NOMO-1 treated with dmso at 0.1 percent for 144 hours (cell line): ENCODE measurements at regions not wholly inside any gene's neighbourhood (a gene's known extent, or its start where the extent isn't known, plus 50 kb on each side); places are given as distances from the start of the nearest gene placed in this dataset.
"Not testable (repeated sequence)": the region's sequence is repeated elsewhere in the genome, so short reads cannot be mapped to it uniquely, and the experiment has no call there.

ENCODE experiments used
- DNase-seq: peaks from one replicate; lab custom pipeline; 2025; ENCODE audit not compliant: unreplicated experiment; lab: John Stamatoyannopoulos, UW

DNA sequence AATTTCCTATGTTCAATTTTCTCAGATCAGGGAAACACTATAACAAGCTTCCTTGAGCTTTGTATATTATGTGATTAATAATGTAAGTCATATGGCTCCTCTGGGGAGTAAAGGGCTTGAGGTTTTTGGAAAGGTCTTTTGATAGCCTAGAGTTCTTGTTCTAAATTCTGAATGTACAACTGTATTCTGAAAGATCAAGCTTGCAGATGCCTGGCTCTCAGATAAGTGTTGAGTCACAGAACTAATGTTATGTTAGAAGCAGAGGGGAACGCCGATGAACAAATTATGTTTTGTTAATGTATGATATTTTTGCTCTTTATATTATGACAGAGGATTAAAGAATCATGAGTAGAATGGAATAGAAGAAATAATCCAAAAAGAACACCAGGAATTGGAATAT, 170.1 kb downstream of the RPRM start:
- no peak for DNase-seq

DNA sequence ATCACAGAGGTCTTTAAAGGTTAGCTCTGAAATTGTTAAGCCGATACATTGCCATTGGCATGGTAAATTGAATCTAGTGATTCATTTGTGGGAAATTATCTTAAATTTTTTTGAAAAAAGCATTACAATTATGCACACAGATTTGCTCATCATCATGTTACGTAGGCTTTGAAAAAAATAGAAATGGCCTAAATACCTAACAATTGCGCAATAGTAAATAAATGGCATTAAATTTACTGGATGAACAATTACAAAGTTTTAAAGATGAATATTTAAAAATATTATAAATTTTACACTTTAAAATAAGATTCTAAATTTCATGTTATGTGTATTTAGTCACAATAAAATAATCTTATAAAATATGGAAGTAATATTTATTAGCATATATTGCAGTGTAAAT, 171.3 kb downstream of the RPRM start:
- no peak for DNase-seq

DNA sequence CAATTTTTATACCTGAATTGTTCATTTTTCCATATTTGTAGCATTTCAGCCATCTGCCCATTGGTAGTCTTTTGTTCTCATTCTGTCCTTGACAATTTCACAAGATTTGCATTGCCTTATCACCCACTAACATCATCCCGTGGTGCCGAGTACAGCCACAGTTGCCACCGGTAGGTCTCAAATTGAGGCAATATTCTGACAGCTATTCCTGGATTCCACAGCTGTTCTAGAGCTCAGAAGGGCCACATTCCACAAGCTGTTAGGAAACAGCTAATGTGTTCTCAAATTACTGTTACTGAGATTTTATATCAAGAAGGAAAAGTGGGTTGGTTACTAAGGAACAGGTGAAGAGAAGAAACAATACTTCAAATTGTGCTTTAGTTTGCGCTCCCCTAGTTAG, 178.8 kb downstream of the RPRM start:
- no peak for DNase-seq

DNA sequence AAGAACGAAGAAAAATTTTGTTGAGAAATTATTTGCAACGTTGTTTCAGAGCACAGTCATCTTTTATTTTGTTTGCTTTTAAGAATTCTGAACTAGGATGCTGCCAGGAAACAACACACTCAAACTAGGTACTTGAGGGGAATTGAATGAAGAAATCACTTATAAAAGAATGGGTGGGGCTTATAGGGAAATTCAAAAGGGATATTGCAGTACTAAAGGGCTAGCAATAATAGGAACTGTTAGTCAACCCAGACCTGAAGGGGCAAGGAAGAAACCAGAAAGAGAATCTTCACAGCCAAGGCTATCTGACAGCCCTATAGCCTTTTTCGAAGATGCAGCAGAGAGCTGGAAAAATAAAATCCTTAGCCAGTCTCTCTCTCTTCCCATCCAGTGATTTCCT, 179.3 kb downstream of the RPRM start:
- no peak for DNase-seq

DNA sequence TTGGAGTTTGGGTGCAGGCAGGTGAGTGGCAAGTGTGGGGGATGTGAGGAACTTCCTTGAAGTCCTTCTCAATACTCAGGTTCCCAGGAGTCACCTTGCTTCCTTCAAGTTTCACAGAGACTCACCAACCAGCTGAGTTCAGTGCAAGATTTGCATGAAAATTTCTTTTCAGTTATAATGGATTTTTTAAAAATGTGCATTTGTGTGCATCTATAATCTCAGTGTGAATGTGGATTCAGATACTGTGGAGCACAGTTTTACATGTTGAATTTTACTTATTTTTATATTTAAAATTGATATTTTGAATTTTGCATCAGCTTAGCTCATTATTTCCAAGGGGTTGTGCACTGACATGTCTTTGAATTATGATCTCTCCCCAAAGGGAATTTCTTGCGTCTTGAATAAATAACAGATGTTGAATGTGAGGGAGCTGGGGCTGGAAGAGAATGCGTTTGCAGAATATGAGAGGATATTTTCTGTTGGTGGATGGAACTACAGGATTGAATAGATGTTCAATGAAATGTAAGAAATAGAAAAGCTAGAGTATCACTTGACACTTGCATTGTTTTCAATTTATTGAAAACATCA, 184.3 kb downstream of the RPRM start:
- no peak for DNase-seq

DNA sequence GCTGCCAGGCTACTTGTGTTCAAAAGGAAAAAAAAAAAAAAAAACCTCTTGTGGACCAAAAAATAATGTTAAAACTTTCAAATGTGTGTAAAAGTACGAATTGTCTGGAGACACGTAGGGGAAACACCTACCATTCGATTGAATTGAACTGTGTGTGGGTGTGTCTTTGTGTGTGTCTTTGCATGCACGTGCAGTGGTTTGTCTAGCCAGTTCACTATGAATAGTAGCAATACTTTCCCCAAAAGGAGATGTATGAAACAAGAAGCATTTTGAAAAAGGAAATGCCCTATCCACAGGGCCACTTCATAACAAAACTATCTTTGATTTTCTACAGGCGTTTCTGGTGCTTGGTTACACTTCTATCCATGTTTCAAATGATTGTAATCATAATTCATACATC, 186.8 kb downstream of the RPRM start:
- DNase-seq: no peak

DNA sequence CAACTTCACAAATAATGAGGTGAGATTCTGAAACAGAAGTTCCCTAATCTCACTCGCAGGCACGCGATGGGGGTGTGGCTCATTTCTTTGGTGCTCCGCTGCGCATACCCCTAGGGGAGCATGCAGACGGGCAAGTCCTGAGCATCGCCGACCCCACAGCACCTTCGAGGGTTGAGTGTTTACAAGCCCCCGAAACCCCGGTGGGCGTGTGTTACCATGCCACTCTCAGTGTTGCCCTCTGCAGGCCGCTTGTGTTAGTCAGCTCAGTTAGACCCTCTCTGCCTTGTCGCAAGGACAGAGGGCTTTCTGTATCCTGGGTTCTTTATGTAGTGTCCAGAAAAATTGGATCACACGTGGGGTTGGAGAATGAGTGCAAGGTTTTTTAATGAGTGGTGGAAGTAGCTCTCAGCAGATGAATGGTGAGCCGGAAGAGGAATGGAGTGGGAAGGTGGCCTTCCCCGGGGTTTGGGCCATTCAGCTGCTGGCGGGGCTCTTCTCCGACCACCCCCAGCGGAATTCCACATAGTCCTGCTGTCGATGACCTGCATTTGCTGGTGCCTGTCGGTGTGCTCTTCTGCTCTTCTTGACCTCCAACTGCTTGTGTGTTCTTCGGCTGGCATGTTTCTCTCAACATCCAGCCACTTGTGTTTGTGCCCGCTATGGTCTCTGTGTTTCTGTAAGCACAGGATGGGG, 191.3 kb downstream of the RPRM start:
- DNase-seq: no peak

DNA sequence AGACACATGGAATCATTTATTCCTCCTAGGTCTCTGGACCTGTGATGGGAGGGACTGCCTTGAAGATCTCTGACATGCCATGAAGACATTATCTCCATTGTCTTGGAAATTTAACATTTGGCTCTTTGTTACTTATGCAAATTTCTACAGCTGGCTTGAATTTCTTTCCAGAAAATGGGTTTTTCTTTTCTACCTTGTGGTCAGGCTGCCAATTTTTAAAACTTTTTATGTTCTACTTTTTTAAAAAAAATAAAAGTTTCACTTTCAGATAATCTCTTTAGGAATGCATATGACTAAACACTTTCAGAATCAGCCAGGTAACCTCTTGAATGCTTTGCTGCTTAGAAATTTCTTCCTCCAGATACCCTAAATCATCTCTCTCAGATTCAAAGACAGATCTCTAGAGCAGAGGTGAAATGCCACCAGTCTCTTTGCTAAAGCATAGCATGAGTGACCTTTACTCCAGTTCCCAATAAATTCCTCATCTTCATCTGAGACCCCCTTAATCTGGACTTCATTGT, 209.6 kb downstream of the RPRM start:
- DNase-seq: no peak

DNA sequence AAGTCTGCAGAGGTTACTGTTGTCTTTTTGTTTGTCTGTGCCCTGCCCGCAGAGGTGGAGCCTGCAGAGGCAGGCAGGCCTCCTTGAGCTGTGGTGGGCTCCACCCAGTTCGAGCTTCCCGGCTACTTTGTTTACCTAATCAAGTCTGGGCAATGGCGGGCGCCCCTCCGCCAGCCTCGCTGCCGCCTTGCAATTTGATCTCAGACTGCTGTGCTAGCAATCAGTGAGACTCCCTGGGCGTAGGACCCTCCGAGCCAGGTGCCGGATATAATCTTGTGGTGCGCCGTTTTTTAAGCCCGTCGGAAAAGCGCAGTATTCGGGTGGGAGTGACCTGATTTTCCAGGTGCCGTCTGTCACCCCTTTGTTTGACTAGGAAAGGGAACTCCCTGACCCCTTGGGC, 221.7 kb downstream of the RPRM start:
- not testable (repeated sequence) for DNase-seq

DNA sequence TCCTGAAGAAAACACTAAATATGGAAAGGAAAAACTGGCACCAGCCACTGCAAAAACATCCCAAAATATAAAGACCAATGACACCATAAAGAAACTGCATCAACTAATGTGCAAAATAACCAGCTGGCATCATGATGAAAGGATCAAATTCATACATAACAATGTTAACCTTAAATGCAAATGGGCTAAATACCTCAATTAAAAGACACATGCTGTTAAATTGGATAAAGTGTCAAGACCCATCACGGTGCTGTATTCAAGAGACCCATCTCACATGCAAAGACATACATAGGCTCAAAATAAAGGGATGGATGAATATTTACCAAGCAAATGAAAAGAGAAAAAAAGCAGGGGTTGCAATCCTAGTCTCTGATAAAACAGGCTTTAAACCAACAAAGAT, 231.9 kb downstream of the RPRM start:
- DNase-seq: not testable (repeated sequence)

DNA sequence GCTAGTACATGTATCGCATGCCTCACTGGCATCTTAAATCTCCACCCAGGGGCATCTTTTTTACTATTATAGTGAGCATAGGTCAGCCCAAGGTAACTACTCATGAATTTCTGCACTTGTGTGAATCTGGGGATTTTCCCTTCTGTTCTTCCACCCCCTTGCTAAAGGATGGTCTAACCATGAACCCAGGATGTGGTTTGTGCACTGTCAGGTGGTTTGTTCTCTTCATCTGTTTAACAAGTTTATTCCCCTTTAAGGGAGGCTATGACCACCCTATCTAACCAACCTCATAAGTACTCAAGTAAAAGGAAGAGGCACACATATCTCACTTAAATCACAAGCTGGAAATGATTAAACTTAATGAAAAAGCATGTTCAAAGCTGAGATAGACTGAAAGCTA, 243.0 kb downstream of the RPRM start:
- no peak for DNase-seq

DNA sequence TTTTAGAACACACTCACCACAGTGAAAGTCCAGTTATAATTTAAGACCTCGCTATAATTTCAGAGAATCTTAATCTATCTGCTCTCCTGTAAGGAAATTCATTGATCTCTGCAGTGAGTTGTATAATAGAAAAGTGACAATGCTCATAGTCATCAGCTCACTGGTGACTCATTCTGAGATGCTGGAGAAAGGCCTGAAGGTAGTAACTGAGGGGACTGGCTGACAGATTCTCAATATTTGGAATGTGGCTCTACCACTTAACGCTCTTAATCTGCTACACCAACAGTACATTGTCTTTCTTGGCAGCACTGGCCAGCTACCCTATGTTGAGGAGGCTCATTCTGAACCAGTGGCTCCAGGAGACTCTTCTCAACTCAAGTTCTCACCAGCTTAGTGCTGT, 246.1 kb downstream of the RPRM start:
- no peak for DNase-seq

DNA sequence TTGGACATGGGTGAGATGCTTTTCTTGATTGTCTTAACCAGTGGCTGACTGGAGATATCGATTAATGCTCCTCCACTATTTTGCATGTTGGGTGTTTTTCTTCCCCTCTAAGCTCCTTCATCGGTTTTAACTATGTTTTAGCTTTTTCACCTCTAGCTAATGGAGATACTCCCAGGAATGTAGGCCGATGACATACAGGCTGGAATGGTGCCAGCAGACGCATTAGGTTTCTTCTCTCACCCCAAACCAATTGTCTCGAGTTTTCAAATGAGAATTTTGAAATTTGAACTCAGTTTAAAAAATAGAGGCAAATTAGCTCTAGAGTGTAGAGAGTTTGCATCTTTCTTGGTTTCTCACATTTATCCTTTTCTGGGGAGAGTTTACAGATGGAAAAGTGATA, 247.6 kb downstream of the RPRM start:
- no peak for DNase-seq

DNA sequence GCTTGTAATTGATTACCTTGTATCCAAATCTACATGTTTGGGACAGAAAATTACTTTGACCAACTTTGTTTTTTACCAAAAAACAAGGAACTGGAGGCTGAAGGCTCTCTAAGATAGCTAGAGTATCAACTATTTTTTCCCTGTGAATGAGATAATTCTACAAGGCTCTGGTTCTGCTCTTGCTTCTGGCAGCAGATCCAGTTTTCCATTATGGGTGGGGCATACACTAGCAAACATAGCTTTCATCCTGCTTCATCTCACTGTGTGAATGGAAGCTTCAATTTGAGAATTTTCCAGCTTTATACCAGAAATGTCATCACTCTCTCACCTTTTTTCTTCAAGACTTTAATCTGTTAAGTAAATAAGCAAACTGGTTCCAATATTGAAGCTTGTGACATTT, 249.7 kb downstream of the RPRM start:
- no peak for DNase-seq

DNA sequence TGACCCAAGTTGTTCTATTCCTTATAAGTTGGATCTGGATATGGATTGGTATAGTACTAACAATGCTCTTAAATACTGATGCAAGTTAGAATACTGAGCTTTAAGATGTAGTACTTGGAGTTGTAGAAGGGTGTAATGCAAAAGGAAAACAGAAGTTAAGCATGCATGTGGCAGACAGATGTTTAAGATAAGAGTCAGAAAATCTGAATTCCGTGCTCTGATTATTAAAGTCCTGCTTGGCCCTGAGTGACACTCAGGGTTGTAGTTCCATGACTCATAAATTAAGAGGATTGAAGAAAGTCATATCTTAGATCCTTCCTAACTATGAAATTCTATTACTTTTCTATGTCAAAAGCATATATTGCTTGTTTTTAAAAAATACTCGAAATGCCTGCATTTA, 250.6 kb downstream of the RPRM start:
- no peak for DNase-seq

DNA sequence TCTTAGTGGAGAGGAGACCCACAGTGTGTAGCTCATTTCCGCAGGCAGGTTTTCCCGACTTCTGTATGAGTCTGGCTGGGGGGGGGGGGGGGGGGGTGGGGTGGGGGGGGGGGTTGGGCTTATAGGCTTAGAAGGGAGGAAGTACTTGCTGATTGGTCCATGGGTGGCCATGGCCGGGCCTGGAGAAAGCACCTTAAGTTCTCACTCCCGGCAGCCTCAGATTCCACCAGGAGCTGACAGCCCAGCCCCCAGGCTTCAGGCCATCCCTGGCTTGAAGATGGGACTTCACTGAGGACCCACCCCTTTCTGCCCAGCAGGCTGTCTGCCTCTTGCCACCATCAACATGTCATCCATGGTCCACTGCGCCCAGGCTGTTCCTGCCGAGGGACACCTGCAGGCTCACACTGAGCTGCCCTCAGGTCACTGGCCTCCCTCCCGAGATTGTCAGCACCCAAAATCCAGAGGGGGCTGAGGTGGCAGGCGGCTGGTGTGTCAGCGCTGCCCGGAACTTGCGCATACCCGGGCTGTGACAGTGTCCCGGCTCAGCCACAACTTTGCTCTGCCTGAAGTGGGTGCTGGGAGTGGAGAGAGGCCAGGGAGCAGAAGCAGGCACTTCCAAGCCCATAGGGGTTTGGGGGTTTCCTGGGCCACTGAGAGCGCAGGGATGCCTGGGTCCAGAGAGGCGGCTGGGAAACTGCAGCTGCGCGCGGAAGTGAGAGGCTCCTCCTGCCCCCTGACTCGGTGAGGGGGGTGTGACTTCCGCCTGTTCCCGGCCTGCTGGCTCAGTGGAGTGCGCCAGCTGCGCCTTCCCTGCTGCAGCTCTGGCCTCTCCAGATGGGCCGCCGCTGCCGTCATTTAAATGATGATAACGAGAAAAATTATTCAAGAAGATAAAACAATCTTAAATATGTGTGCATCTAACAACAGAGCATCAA, 256.1 kb downstream of the RPRM start:
- DNase-seq: no peak

DNA sequence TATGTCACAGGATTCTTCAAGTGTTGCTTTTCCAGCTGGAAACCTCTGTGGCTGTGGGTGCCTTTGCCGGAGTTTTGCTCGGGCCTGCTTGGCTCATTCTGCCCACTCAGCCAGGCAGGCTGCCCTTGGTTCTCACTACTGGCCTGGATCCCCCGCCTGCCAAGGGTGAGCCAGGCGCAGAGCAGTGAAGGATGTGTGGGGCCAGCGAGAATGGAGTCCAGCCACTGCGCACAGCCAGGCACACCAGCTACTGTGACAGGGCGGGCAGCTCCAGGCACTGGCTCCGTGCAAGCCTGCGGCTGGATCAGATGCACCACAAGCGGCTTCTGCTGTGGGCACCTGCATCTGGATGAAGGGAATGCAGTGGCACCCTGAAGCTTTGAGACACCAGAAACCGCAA, 257.1 kb downstream of the RPRM start:
- no peak for DNase-seq

DNA sequence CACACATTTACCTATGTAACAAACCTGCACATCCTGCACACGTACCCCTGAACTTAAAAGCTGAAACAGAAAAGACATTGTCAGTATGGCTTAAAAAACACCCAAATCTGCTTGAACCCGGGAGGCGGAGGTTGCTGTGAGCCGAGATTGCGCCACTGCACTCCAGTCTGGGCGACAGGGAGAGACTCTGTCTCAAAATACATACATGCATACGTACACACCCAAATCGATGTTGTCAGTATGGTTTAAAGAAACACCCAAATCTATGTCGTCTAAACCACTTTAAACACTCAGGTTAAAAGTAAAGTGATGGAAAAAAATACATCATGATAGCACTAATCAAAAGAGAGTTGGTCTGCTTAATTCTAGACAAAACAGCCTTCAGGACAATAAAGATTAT, 257.5 kb downstream of the RPRM start:
- no peak for DNase-seq

DNA sequence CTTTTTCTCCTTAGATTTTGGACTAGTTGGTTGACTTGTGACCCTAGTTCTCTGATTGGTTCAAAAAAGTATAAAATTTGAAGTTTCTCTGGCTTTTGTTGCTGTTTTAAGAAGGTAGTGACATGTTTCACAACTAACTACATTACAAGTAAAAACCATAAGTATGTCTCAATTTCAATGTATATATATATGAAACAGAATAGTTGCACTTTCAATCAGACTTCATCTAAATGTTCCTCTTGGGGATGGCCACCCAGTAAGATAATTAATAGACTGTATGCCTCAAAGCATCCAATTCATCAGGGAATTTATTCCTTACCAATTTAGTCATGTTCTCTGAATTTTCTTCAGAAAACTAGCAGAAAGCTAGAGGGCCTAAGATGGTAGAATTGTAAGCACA, 259.7 kb downstream of the RPRM start:
- no peak for DNase-seq

DNA sequence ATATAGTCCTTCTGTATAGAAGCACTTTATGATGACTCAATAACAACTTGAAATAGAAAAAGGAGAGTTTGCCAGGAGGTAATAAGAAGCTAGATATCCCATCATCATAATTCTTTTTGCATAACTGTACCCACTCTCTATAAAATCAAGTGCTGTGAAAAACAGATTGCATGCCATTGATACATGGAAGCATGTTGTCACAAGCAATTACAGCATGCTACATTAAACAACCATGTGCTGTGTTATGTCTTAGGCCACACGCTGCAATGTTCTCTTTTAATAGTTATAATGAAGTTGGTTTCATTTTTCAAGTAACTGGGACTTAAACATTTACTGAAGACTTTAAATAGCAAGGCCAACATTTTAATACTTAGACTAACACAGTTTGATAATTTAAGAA, 264.2 kb downstream of the RPRM start:
- no peak for DNase-seq

DNA sequence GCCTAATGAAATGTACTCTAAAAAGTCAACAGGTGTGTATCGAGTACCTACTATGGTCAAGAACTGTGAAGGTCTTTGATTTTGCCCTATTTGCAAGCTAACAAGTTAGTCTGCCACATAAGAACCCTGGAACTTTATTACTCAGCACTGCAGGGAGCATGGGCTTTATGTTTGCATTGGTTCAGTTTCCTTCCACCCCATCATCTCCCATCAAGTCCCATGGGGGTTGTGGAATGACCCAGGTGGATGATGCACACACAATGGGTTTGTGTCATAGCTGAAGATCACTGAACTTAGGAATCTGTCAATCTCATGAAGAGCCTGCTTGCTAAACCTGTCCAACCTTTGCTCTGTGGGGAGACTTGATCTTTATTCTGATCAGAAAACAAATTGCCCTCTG, 265.5 kb downstream of the RPRM start:
- no peak for DNase-seq
